Upper lobe of left lung (tissue), 6 donors: ENCODE measurements at regions not wholly inside any gene's neighbourhood (a gene's known extent, or its start where the extent isn't known, plus 50 kb on each side); places are given as distances from the start of the nearest gene placed in this dataset.

Experiments used
- ATAC-seq, 2 donors: fragments of 200-7000 bp; cut with Tn5 transposase; one replicate each; pipeline ENCODE4 v1.9.1; 2022; ENCODE audit warnings: mild to moderate bottlenecking in 2 of 2, moderate library complexity in 2 of 2; ENCODE audit not compliant: low FRiP score in 2 of 2
- DNase-seq, 2 donors: peaks; one replicate each; pipeline ENCODE4 v3.0.0-alpha.2; 2019 to 2020
- H3K27ac ChIP-seq, 4 donors: fragments of 200-600 bp; sonication (generic); one replicate each; pipeline ENCODE4 v1.5.1; 2016 to 2019
- H3K27me3 ChIP-seq, 4 donors: fragments of 200-600 bp; sonication (generic); one replicate each; pipeline ENCODE4 v1.5.1; 2017 to 2019
- H3K36me3 ChIP-seq, 4 donors: fragments of 200-600 bp; sonication (generic); one replicate each; pipeline ENCODE4 v1.5.1; 2016 to 2019
- H3K4me1 ChIP-seq, 4 donors: fragments of 200-600 bp; sonication (generic); one replicate each; pipeline ENCODE4 v1.5.1; 2018 to 2019
- H3K4me3 ChIP-seq, 4 donors: fragments of 200-600 bp; sonication (generic); one replicate each; pipeline ENCODE4 v1.5.1; 2017 to 2019; ENCODE audit warnings: mild to moderate bottlenecking in 2 of 4, moderate library complexity in 1 of 4
- H3K9me3 ChIP-seq, 4 donors: fragments of 200-600 bp; sonication (generic); one replicate each; pipeline ENCODE4 v1.5.1; 2018 to 2019
- EP300 ChIP-seq, 4 donors: sonication (generic); formaldehyde crosslinking; IDR thresholded peaks; one replicate each; pipeline ENCODE4 v1.5.1; 2017; ENCODE audit warnings: antibody characterized with exemption in 4 of 4, control low read depth in 2 of 4
- POLR2A ChIP-seq, 4 donors: fragments of 450-650 bp; IDR thresholded peaks; one replicate each; pipeline ENCODE4 v1.5.1; 2016 to 2017; ENCODE audit warnings: antibody characterized with exemption in 4 of 4, mild to moderate bottlenecking in 2 of 4
- POLR2AphosphoS5 ChIP-seq, 2 donors: sonication (generic); formaldehyde crosslinking; IDR thresholded peaks; one replicate each; pipeline ENCODE4 v1.5.1; 2017; ENCODE audit warnings: antibody characterized with exemption in 2 of 2
- WGBS, 2 donors: methylation state at CpG; one replicate each; pipeline ENCODE4 v1.1.5; 2017 to 2018; 5-methylcytosine and 5-hydroxymethylcytosine counted together
- TF ChIP-seq, protein P1 (sequence below), 6 experiments: fragments of 450-650 bp in 4 of 6; fragments of 200-600 bp in 2 of 6; sonication (generic) in 2 of 6; IDR thresholded peaks; one replicate each; pipeline ENCODE4 v1.5.1; 2016 to 2019; ENCODE audit warnings: antibody characterized with exemption in 6 of 6
- donor health status: DM: no; HTN: no; CAD: no; lungs with moderate emphysema.
- donor health status: DM: no; HTN: yes; CAD: no; lungs with severe emphysema.

DNA sequence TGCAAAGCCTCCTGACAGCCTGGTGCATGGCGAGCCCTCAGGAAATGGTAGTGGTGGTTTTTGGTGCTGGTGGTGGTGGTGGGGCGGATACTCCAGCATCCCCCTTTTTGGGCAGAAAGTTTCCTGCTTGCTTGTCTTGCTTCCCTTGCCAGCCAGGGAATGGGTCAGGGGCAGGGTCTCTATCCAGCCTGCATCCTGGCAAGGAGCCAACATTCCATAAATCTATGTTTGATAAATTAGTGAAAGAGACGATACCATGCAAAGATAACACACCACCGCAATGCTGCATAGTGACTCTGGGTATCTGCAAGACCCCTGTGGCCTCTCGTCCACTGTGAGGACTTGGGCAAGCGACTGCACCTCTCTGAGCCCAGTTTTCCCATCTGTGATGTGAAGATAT is 246.2 kb downstream of the LRFN2 start:
- Histone ChIP-seq H3K4me1 (no peaks in the 10 kb centered on the region), H3K27me3 (no peaks in the 10 kb centered on the region), H3K9me3 (no peaks in the 10 kb centered on the region), H3K36me3 (no peaks in the 10 kb centered on the region), H3K4me3 (no peak overlapping the region), H3K27ac (no peak overlapping the region)
- ATAC-seq (no peak), DNase-seq (no peak)
- TF ChIP-seq EP300 (IDR thresholded peaks at IDR 0.05) (no peak), POLR2A (IDR thresholded peaks at IDR 0.05) (no peak), POLR2AphosphoS5 (IDR thresholded peaks at IDR 0.05) (no peak)
- TF ChIP-seq, protein P1, sequence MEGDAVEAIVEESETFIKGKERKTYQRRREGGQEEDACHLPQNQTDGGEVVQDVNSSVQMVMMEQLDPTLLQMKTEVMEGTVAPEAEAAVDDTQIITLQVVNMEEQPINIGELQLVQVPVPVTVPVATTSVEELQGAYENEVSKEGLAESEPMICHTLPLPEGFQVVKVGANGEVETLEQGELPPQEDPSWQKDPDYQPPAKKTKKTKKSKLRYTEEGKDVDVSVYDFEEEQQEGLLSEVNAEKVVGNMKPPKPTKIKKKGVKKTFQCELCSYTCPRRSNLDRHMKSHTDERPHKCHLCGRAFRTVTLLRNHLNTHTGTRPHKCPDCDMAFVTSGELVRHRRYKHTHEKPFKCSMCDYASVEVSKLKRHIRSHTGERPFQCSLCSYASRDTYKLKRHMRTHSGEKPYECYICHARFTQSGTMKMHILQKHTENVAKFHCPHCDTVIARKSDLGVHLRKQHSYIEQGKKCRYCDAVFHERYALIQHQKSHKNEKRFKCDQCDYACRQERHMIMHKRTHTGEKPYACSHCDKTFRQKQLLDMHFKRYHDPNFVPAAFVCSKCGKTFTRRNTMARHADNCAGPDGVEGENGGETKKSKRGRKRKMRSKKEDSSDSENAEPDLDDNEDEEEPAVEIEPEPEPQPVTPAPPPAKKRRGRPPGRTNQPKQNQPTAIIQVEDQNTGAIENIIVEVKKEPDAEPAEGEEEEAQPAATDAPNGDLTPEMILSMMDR (IDR thresholded peaks at IDR 0.05): no peak
- WGBS, 2 donors: 68 to 69% methylated on average over 6 of the region's 6 CpGs

DNA sequence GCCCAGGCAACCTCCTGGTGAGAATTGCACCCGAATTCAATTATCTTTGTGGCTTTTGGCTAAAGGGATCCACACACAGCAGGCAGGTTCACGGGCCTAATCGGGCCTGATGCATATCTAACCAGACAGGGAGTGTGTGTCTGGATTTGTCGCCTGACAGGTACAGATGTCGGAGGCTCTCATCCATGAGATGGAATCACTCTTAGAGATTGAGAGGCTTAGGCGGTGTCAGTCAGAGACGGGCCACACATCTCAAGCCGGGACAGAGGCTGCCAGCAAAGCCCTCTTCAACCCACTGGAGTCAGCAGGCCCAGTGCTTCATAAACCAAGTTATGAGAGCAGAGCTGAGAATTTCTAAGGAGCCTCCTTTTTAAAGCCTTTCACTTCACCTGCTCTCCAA is 247.0 kb downstream of the LRFN2 start:
- Histone ChIP-seq H3K4me3 (no peak overlapping the region), H3K4me1 (no peaks in the 10 kb centered on the region), H3K27ac (no peak overlapping the region), H3K9me3 (no peaks in the 10 kb centered on the region), H3K36me3 (no peaks in the 10 kb centered on the region), H3K27me3 (no peaks in the 10 kb centered on the region)
- DNase-seq: no peak
- 87 to 94% methylated on average over 6 to 8 of the region's 8 CpGs for WGBS, 2 donors
- TF ChIP-seq, protein P1 (IDR thresholded peaks at IDR 0.05): no peak
- TF ChIP-seq EP300 (IDR thresholded peaks at IDR 0.05) (no peak), POLR2AphosphoS5 (IDR thresholded peaks at IDR 0.05) (no peak), POLR2A (IDR thresholded peaks at IDR 0.05) (no peak)
- no peak for ATAC-seq

DNA sequence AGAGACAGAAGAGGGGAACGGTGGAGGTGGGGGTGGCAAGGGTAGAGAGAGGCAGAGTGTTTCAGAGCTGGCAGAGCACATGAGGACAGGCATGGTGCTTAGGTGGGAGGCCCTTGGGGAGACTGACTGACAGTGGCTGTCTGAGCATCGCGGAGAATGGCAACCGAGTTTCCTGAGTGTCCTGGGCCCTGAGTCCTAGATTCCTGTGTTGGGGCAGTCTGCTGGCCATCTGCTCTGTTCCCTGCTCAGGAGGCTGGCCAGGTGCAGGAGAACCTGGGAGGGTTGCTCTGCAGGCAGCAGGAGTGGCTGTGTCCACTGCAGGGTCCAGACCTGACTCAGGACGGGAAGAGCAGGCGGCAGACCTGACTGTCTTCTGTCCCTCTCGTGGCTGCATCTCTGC is 248.9 kb downstream of the LRFN2 start:
- no peaks in the 10 kb centered on the region for H3K36me3 ChIP-seq
- WGBS, 2 donors: 83 to 84% methylated on average over 7 of the region's 7 CpGs
- DNase-seq (no peak), ATAC-seq (no peak)
- H3K4me1 ChIP-seq: no peaks in the 10 kb centered on the region
- H3K27ac ChIP-seq: no peak overlapping the region
- H3K27me3 ChIP-seq: no peaks in the 10 kb centered on the region
- H3K4me3 ChIP-seq: no peak overlapping the region
- no peaks in the 10 kb centered on the region for H3K9me3 ChIP-seq
- TF ChIP-seq POLR2A (IDR thresholded peaks at IDR 0.05) (no peak), POLR2AphosphoS5 (IDR thresholded peaks at IDR 0.05) (no peak), EP300 (IDR thresholded peaks at IDR 0.05) (no peak)
- TF ChIP-seq, protein P1 (IDR thresholded peaks at IDR 0.05): no peak

DNA sequence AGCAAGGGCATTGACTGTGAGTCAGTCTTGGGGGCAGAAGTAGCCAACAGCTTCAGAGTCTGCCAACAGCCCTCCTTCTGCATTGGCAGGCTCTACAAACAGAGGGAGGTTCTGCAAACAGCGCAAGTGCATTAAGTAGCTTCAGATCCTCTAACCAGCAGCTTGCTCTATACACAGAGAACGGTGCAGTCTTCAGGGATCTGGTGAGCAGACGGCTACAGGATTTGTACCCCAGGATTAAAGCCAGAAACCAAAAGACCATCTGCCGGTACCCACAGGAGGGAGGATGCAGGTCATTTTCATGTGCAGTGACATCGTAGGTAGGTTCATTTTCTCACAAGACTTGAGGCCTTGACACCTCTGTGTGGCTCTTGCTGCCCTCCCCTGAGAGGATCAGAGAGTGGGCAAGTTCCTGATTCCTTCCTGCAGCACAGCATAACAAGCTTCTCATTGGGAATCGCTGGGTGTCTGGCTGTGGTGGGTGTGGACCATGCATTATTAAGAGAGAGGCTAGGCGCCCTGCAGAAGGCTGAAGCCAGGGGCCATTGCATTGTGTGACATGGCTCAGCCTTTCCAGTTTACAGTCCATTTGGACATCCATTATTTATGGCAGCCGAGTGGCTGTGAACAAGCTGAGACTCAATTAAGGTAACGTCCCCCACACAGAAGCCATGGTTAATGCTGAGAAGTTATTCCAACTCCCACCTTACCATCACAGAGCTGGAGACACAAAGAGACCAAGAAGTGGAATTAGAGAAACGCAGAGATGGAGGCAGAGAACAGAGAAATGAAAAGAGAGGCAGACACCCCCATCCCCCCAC is 250.0 kb downstream of the LRFN2 start:
- Histone ChIP-seq H3K36me3 (no peaks in the 10 kb centered on the region), H3K9me3 (no peaks in the 10 kb centered on the region), H3K4me1 (no peaks in the 10 kb centered on the region), H3K27ac (no peak overlapping the region), H3K4me3 (no peak overlapping the region), H3K27me3 (no peaks in the 10 kb centered on the region)
- DNase-seq (no peak), ATAC-seq (no peak)
- WGBS, 2 donors: 89% methylated on average over 6 to 10 of the region's 10 CpGs
- TF ChIP-seq, protein P1 (IDR thresholded peaks at IDR 0.05): no peak
- TF ChIP-seq POLR2AphosphoS5 (IDR thresholded peaks at IDR 0.05) (no peak), EP300 (IDR thresholded peaks at IDR 0.05) (no peak), POLR2A (IDR thresholded peaks at IDR 0.05) (no peak)

DNA sequence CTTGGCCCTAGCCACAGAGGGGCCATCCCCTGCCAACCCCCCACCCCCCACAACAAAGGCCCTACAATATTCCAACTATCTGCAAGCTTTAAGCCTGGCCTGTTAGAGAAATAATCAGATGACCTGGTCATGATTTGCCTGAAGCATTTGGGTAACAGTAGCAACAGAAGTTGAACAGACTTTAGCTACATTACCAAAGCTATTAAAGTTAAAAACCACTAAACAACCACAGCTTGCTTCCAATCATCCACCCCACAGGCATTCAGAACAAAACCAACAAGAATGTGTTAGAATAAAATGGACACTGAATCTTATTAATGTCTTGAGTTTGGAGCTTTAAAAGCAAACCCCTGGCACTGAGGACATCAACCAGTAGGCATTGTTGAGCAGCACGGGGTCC is 250.9 kb downstream of the LRFN2 start:
- Histone ChIP-seq H3K27me3 (no peaks in the 10 kb centered on the region), H3K9me3 (no peaks in the 10 kb centered on the region), H3K36me3 (no peaks in the 10 kb centered on the region), H3K4me1 (no peaks in the 10 kb centered on the region), H3K27ac (no peak overlapping the region), H3K4me3 (no peak overlapping the region)
- 68 to 92% methylated on average over 1 of the region's 1 CpG for WGBS, 2 donors
- no peak for TF ChIP-seq EP300 (IDR thresholded peaks at IDR 0.05)
- TF ChIP-seq, protein P1 (IDR thresholded peaks at IDR 0.05): no peak
- TF ChIP-seq POLR2A (IDR thresholded peaks at IDR 0.05): no peak
- no peak for TF ChIP-seq POLR2AphosphoS5 (IDR thresholded peaks at IDR 0.05)
- no peak for DNase-seq
- ATAC-seq: no peak
